ENCODE measurements at regions not wholly inside any gene's neighbourhood (a gene's known extent, or its start where the extent isn't known, plus 50 kb on each side); places are given as distances from the start of the nearest gene placed in this dataset.

DNA sequence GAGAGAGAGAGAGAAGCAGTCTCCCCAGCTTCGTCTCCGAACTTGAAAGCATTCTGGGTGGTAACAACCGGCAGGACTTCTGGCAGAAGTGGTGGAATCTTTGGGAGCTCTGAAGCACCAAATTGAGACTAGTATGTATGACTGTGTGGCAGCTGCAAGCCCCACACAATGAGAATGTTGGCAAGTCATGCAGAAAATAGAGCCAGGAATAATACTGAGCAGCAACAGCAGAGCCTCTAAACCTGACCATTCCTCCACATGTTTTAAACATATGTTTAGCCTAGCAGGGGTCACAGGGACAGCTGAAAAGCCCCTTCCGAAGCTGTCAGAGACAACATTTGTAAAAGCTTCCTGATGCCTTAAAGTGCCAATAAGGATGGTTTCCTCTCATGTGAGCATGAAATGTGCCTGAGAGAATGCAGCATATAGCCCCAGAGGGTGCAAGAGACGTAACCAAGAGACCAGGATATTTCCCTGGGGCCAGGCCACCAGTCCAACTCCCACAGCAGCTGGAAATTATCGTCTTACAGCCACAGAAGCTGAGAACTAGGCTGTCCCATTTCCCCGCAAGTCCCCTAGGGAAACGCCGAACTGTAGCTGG is 178.6 kb upstream of the CCDC54 start:
- TF ChIP-seq, protein P1, sequence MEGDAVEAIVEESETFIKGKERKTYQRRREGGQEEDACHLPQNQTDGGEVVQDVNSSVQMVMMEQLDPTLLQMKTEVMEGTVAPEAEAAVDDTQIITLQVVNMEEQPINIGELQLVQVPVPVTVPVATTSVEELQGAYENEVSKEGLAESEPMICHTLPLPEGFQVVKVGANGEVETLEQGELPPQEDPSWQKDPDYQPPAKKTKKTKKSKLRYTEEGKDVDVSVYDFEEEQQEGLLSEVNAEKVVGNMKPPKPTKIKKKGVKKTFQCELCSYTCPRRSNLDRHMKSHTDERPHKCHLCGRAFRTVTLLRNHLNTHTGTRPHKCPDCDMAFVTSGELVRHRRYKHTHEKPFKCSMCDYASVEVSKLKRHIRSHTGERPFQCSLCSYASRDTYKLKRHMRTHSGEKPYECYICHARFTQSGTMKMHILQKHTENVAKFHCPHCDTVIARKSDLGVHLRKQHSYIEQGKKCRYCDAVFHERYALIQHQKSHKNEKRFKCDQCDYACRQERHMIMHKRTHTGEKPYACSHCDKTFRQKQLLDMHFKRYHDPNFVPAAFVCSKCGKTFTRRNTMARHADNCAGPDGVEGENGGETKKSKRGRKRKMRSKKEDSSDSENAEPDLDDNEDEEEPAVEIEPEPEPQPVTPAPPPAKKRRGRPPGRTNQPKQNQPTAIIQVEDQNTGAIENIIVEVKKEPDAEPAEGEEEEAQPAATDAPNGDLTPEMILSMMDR (IDR thresholded peaks at IDR 0.05): no peak
- TF ChIP-seq ZFX (IDR thresholded peaks at IDR 0.05; ENCODE audit: borderline replicate concordance): no peak

Data from 22Rv1 (cell line).